ENCODE measurements at regions not wholly inside any gene's neighbourhood (a gene's known extent, or its start where the extent isn't known, plus 50 kb on each side); places are given as distances from the start of the nearest gene placed in this dataset.

GRCh38 chr1:163583661-163584181 lies 262.0 kb downstream of the NUF2 start:
- Histone ChIP-seq H3K4me3 (no peak overlapping the region), H3K9me3 (replicated peaks; ENCODE audit: control insufficient read depth, insufficient read depth, low read length) (no peaks in the 10 kb centered on the region), H3K79me2 (ENCODE audit: control insufficient read depth, insufficient read depth, low read length) (no peaks in the 10 kb centered on the region), H4K20me1 (ENCODE audit: control insufficient read depth, insufficient read depth) (no peaks in the 10 kb centered on the region), H3K27me3 (replicated peaks in 1 of 2; ENCODE audit: control insufficient read depth in 2 of 2, insufficient read depth in 2 of 2, low read length in 1 of 2) (no peaks in the 10 kb centered on the region), H3K27ac (ENCODE audit: control insufficient read depth, insufficient read depth) (no peak overlapping the region), H3K4me1 (ENCODE audit: control insufficient read depth, insufficient read depth, low read length) (no peaks in the 10 kb centered on the region), H2AFZ (ENCODE audit: control insufficient read depth, low read depth, low read length) (no peak overlapping the region), H3K36me3 (ENCODE audit: control insufficient read depth in 2 of 2, insufficient read depth in 2 of 2, low read length in 1 of 2) (no peaks in the 10 kb centered on the region), H3K9ac (ENCODE audit: control insufficient read depth, insufficient read depth, low read length) (no peak overlapping the region), H3K4me2 (ENCODE audit: control insufficient read depth, insufficient read depth) (no peak overlapping the region)
- SMC1A ChIA-PET (ENCODE audit: uncharacterized antibody, unreplicated experiment): no interaction called here
- FAIRE-seq: no peak
- BruUV-seq (replicated peaks): no TSS peak
- 0% methylated on average over 4 of the region's 4 CpGs for WGBS (ENCODE audit: insufficient coverage, insufficient replicate concordance, low lambda C conversion rate, missing lambda C conversion rate)
- TF ChIP-seq RFX5 (IDR thresholded peaks at IDR 0.05; ENCODE audit: low read depth, low read length) (no peak), KDM1A (IDR thresholded peaks at IDR 0.05; ENCODE audit: borderline replicate concordance) (no peak), SMC3 (IDR thresholded peaks at IDR 0.05; ENCODE audit: borderline replicate concordance, low read length) (no peak), FOXM1 (IDR thresholded peaks at IDR 0.05; ENCODE audit: low read depth, low read length) (no peak), HCFC1 (IDR thresholded peaks at IDR 0.05; ENCODE audit: low read length) (no peak), SREBF1 (IDR thresholded peaks at IDR 0.05; ENCODE audit: low read length) (no peak), FOXK2 (IDR thresholded peaks at IDR 0.05) (no peak)
- TF ChIP-seq, protein P1, sequence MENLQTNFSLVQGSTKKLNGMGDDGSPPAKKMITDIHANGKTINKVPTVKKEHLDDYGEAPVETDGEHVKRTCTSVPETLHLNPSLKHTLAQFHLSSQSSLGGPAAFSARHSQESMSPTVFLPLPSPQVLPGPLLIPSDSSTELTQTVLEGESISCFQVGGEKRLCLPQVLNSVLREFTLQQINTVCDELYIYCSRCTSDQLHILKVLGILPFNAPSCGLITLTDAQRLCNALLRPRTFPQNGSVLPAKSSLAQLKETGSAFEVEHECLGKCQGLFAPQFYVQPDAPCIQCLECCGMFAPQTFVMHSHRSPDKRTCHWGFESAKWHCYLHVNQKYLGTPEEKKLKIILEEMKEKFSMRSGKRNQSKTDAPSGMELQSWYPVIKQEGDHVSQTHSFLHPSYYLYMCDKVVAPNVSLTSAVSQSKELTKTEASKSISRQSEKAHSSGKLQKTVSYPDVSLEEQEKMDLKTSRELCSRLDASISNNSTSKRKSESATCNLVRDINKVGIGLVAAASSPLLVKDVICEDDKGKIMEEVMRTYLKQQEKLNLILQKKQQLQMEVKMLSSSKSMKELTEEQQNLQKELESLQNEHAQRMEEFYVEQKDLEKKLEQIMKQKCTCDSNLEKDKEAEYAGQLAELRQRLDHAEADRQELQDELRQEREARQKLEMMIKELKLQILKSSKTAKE (IDR thresholded peaks at IDR 0.05; ENCODE audit: low read depth, poor library complexity, severe bottlenecking): no peak
- TF ChIP-seq, protein P2, sequence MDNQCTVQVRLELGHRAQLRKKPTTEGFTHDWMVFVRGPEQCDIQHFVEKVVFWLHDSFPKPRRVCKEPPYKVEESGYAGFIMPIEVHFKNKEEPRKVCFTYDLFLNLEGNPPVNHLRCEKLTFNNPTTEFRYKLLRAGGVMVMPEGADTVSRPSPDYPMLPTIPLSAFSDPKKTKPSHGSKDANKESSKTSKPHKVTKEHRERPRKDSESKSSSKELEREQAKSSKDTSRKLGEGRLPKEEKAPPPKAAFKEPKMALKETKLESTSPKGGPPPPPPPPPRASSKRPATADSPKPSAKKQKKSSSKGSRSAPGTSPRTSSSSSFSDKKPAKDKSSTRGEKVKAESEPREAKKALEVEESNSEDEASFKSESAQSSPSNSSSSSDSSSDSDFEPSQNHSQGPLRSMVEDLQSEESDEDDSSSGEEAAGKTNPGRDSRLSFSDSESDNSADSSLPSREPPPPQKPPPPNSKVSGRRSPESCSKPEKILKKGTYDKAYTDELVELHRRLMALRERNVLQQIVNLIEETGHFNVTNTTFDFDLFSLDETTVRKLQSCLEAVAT (IDR thresholded peaks at IDR 0.05): no peak
- DNase-seq (ENCODE audit: low read depth, low spot score): no peak
- ATAC-seq: no peak
- POLR2A ChIA-PET: no interaction called here
- in situ Hi-C loops (cut with MboI) (no loop called here), intact Hi-C loops (cut with micrococcal nuclease; ENCODE audit: unreplicated experiment) (no loop called here)
- RAD21 ChIA-PET (ENCODE audit: unreplicated experiment): no interaction called here
- CTCF ChIA-PET: no interaction called here
